ENCODE measurements at regions not wholly inside any gene's neighbourhood (a gene's known extent, or its start where the extent isn't known, plus 50 kb on each side); places are given as distances from the start of the nearest gene placed in this dataset.

DNA sequence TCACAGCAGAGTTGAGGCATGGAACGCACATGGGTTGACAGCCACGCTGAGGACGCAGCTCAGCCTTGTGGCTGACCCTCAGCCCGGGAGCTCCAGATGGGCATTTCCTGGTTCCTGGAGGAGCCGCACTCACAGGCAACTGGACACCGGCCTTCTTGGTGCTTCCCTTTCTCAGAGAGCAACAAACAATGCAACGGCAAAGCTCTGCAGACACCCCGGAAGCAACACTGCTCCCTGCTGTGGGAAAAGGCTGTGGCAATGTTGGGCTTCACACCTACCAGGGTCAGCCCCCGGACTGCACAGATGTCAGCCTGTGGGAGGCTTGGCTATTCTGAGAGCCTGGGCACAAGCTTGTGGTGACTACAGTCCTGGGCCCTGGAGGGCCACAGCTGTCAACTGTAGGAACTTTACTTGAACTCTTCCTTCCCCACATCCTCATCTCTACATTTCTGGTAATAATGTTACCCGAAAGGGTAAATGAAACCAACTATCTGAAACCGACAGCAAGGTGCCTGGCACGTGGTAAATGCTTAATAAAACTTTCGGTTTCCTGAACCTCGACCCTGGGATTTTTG is 597.5 kb upstream of the MKI67 start:
- no peak for DNase-seq

DNA sequence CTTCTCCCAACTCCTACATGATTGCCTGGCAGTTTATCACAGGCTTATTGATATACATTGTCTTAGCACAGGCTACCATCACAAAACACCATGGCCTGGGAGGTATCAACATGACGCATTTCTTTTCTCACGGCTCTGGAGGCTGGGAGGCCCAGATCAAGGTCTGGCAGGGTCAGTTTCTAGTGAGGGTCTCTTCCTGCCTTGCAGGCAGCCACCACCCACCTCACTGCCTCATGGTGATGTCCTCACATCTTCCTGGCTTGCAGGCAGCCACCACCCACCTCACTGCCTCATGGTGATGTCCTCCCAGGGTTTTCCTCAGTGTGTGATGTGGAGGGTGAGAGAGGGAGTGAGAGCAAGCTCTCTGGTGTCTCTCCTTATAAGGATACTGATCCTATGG is 599.3 kb upstream of the MKI67 start:
- no peak for DNase-seq

- no peak for DNase-seq
These were observed 600.9 kb upstream of the MKI67 start for GRCh38 chr10:128727114-128727513.

DNA sequence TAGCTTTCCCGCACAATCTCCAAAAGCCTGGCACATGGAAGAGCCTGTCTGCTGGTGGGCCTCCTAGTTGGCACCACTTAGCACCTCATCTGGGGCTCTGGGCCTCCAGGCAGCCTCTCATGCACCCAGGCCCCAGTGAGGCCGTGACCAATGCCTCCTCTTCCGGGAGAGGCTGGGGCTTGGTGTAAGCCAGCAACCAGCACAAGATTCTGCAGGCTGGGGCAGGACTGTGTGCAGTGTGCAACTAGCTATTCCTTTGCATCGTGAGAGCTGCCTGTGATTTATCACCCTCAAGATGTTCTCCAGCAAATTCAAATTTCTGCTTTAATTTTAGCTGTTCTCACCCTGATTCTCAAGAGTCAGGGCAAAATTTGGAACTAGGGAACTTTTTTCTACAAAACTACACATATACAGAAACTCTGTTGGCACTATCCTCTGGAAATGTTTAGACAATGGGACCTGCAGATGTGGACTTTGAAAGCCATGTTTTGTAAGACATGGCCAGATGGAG is 603.7 kb upstream of the MKI67 start:
- no peak for DNase-seq

- DNase-seq: no peak
These were observed 604.7 kb upstream of the MKI67 start for GRCh38 chr10:128730922-128731321.

DNA sequence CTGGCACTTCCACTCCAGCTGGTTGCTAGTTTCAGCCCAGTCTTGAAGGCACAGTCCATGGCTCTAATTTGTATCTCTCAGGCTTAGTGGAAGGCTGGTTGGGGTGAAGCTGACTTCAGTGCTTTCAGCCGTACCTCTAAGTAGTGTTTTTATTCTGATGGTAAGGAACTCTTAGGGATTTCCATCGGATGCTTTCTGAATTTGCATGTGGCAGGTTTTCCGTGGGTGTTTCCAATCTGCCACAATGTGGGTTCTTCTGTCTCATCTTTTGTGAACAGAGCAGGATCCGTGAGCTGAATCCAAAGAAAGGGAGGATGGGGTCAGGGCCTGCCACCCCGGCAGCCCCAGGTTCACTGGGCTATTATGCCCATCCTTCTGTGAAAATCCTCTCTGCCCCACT is 607.9 kb upstream of the MKI67 start:
- no peak for DNase-seq

GRCh38 chr10:128734734-128735133 is 608.5 kb upstream of the MKI67 start:
- no peak for DNase-seq

GRCh38 chr10:128735996-128736395 is 609.8 kb upstream of the MKI67 start:
- no peak for DNase-seq

GRCh38 chr10:128738386-128738915 is 612.2 kb upstream of the MKI67 start:
- DNase-seq: no peak

- no peak for DNase-seq
These were observed 613.7 kb upstream of the MKI67 start for GRCh38 chr10:128739930-128740329.

- no peak for DNase-seq
These were observed 615.0 kb upstream of the MKI67 start for GRCh38 chr10:128741180-128741579.

DNA sequence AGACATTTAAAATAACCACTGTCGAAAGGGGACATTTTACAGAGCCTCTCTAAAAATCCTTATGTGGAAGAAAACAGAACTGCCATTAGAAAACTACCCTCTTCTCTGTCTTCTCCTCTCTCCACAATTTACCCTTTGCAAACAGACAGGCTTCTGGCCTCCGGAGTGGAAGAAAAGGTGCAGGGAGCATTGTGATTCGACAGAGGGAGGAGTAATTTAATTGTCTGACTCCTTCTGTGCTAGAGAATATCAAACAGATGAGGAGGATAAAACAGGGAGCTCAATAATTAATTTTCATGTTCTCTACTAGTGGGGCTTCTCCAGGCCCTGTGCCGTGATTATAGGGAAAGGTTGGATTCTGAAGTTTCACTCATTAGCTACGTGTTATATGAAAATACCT is 615.5 kb upstream of the MKI67 start:
- no peak for DNase-seq

DNA sequence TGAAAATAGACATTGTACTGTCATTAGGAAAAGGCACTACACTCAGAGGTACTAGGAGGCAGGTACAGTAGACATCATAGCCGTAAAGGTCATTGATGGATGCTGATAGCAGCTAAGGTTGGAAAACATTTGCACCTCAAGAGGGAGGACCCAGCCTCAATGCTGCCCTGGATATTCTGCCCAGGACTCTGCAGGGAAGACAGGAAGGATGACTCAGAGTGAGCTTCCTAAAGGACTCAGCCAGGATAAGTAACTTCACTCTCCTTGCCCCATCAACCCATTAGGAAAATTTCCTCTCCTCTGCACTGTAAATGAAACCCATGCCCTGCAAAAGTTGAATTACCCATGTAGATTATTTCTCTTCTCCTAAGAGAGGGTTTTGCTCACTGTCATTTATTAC is 617.9 kb upstream of the MKI67 start:
- no peak for DNase-seq

GRCh38 chr10:128744811-128745305 is 618.6 kb upstream of the MKI67 start:
- DNase-seq: no peak

- DNase-seq: no peak
These were observed 621.5 kb upstream of the MKI67 start for GRCh38 chr10:128747582-128748346.

DNA sequence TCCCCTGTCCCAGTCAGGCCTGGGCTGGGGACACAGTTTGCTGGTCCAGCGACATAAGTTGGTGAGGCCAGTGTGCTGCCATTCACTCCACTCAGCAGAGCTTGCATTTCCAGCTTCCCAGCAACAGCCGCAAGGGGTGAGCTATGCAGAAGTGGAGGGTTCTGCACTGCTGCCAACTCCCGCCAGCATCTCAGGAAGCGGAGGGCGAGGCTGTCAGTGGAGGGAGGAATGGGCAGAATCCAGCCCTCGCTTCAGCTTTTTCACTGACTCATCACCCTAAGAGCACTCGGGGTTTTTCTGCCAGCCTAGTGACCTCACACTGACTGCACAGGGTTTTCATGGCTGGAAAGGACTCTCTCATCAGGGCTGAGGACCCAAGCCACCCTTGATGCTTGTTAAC is 625.1 kb upstream of the MKI67 start:
- DNase-seq: no peak

GRCh38 chr10:128751851-128752250 is 625.6 kb upstream of the MKI67 start:
- no peak for DNase-seq

DNA sequence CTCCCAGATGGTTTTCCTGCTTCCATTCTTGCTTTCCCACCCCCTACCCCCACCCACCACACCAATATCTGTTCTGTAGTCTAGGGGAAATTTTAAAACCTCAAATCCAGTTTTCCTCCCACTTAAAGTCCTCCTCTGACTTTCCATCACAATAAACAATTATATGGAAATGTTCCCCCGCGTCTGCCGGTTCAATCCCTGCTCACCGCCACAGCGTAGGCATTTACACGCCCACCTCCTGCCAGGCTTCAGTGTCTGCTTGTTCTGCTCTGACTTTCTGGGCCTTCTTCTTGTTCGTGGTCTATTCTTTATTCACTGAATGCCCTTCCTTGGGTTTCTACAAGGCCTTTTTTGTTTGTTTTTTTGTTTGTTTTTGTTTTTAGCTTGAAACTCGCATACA is 633.0 kb upstream of the MKI67 start:
- no peak for DNase-seq

GRCh38 chr10:128763588-128763987 is 637.4 kb upstream of the MKI67 start:
- DNase-seq: no peak

GRCh38 chr10:128764190-128764589 is 638.0 kb upstream of the MKI67 start:
- DNase-seq: no peak

GRCh38 chr10:128766915-128767314 is 640.7 kb upstream of the MKI67 start:
- no peak for DNase-seq

GRCh38 chr10:128774979-128775378 is 648.8 kb upstream of the MKI67 start:
- no peak for DNase-seq

GRCh38 chr10:128775743-128776142 is 649.5 kb upstream of the MKI67 start:
- DNase-seq: no peak

DNA sequence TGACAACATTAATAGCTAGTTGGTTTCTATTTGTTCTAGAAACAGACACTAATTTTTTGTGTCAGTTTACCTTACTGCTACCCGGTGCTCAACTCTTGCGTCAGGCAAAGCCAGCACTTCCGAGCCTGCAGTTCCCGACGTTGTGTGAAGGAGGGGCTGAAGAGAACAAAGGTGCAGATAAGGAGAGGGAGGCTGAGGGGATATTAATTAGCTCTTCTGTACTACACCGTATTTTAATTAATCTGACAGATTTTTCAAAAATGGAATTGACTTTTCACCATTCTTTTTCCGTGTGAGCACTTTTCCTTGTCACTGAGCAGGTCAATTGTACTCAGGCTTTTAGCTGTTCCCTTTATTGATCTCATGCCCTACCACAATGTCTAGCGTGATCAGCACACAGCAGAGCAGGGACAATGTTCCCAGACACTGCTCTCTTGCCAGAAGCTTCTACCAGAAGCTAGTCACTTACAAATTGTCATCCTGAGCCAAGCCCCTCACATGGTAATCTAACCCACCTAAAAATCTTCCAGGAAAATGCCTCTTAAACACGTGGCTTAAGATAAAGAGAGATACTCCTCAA is 650.5 kb upstream of the MKI67 start:
- DNase-seq: no peak

Data from GDM1 (cell line).